Tibial nerve (tissue), 4 donors: ENCODE measurements at regions not wholly inside any gene's neighbourhood (a gene's known extent, or its start where the extent isn't known, plus 50 kb on each side); places are given as distances from the start of the nearest gene placed in this dataset.

Experiments
- DNase-seq, 2 donors: peaks; one replicate each; pipeline ENCODE4 v3.0.0-alpha.2; 2019; ENCODE audit warnings: low spot score in 2 of 2
- H3K27ac ChIP-seq, 4 donors: fragments of 200-600 bp; sonication (generic) in 3 of 4; one replicate each; pipeline ENCODE4 v1.5.1; 2017 to 2019; ENCODE audit warnings: mild to moderate bottlenecking in 1 of 4
- H3K27me3 ChIP-seq, 2 donors: fragments of 200-600 bp; sonication (generic) in 1 of 2; one replicate each; pipeline versions ENCODE4 v1.5.1 to v1.6.0; 2017 to 2019
- H3K36me3 ChIP-seq, 3 donors: fragments of 200-600 bp; sonication (generic); one replicate each; pipeline ENCODE4 v1.5.1; 2018 to 2019
- H3K4me1 ChIP-seq, 4 donors: fragments of 200-600 bp; sonication (generic) in 3 of 4; one replicate each; pipeline ENCODE4 v1.5.1; 2017 to 2019
- H3K4me3 ChIP-seq, 4 donors: fragments of 200-600 bp; sonication (generic) in 3 of 4; one replicate each; pipeline ENCODE4 v1.5.1; 2017 to 2019; ENCODE audit warnings: mild to moderate bottlenecking in 1 of 4, moderate library complexity in 1 of 4
- H3K9me3 ChIP-seq, 4 donors: fragments of 200-600 bp; sonication (generic) in 3 of 4; one replicate each; pipeline ENCODE4 v1.5.1; 2017 to 2019
- EP300 ChIP-seq, 2 donors: sonication (generic); formaldehyde crosslinking; IDR thresholded peaks; one replicate each; pipeline ENCODE4 v1.6.1; 2017; ENCODE audit warnings: antibody characterized with exemption in 2 of 2, mild to moderate bottlenecking in 1 of 2
- POLR2A ChIP-seq, 2 donors: fragments of 450-650 bp; IDR thresholded peaks; one replicate each; pipeline ENCODE4 v1.6.1; 2017; ENCODE audit warnings: antibody characterized with exemption in 2 of 2, mild to moderate bottlenecking in 2 of 2, moderate library complexity in 2 of 2
- WGBS, 2 donors: methylation state at CpG; one replicate each; pipeline ENCODE4 v1.1.5; 2018; 5-methylcytosine and 5-hydroxymethylcytosine counted together
- TF ChIP-seq, protein P1 (sequence below), 5 experiments: fragments of 200-600 bp in 3 of 5; fragments of 450-650 bp in 2 of 5; sonication (generic) in 3 of 5; IDR thresholded peaks; one replicate each; pipeline ENCODE4 v1.5.1; 2016 to 2019; ENCODE audit warnings: antibody characterized with exemption in 5 of 5, mild to moderate bottlenecking in 3 of 5, moderate library complexity in 2 of 5

DNA sequence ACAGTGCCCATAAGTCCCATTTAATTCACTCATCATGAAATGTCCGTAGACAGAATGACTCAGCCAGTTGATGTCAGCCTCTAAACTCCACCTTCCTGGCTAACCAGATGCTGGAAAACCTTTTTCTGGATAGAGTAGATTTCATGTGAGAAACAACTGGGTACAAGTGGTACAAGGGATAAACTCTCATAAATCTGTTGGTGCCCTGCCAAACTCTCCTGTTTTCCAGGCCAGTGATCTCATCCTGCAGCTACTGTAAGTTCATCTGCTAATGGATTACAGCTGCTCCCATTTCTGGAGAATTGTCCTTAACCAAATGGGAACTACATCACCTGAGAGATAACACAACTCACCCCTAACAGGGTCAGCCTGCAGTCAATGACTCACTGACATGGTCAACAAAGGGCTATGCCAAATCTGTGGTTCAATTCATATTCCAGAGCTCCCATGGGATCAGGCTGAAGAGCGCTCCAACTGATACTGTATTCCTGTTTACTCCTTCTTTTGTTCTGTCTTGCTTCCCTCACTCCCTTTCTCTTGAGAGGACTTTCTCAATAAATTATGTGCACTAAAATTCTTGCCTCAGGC is 210.1 kb upstream of the HDDC2 start:
- Histone ChIP-seq H3K27ac (no peak overlapping the region), H3K27me3 (no peaks in the 10 kb centered on the region), H3K4me1 (no peaks in the 10 kb centered on the region), H3K4me3 (no peak overlapping the region), H3K9me3 (peaks cover 0 to 25% (median 0%) of the 10 kb centered on the region in 4 donors), H3K36me3 (no peaks in the 10 kb centered on the region)
- DNase-seq, result no peak
- TF ChIP-seq, protein P1, sequence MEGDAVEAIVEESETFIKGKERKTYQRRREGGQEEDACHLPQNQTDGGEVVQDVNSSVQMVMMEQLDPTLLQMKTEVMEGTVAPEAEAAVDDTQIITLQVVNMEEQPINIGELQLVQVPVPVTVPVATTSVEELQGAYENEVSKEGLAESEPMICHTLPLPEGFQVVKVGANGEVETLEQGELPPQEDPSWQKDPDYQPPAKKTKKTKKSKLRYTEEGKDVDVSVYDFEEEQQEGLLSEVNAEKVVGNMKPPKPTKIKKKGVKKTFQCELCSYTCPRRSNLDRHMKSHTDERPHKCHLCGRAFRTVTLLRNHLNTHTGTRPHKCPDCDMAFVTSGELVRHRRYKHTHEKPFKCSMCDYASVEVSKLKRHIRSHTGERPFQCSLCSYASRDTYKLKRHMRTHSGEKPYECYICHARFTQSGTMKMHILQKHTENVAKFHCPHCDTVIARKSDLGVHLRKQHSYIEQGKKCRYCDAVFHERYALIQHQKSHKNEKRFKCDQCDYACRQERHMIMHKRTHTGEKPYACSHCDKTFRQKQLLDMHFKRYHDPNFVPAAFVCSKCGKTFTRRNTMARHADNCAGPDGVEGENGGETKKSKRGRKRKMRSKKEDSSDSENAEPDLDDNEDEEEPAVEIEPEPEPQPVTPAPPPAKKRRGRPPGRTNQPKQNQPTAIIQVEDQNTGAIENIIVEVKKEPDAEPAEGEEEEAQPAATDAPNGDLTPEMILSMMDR (IDR thresholded peaks at IDR 0.05), result no peak
- TF ChIP-seq EP300 (IDR thresholded peaks at IDR 0.05) (no peak), POLR2A (IDR thresholded peaks at IDR 0.05) (no peak)
- WGBS, 2 donors, result 49 to 58% methylated on average over 2 of the region's 2 CpGs

DNA sequence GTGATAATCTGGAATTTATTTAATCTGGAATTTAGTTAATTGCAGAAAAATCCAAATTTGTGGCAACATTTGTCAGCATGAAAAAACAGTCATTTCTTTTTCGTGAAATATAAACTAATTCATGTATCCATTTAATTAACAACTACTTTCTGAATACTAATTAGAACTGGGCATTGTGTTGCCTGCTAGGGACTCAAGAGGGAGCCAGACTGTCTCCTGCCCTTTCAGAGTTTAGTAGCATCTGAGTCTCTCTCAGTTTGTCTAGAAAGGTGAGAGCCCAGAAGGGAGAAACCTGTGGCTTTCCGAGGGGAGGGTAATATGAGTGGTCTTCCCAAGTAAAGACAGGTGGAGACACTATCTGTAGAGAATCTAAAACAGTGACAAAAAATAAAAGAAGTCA is 210.9 kb upstream of the HDDC2 start:
- DNase-seq, result no peak
- Histone ChIP-seq H3K36me3 (no peaks in the 10 kb centered on the region), H3K27me3 (no peaks in the 10 kb centered on the region), H3K27ac (no peak overlapping the region), H3K9me3 (peaks cover 0 to 21% (median 0%) of the 10 kb centered on the region in 4 donors), H3K4me3 (no peak overlapping the region), H3K4me1 (no peaks in the 10 kb centered on the region)
- no peak for TF ChIP-seq EP300 (IDR thresholded peaks at IDR 0.05)
- TF ChIP-seq POLR2A (IDR thresholded peaks at IDR 0.05), result no peak
- TF ChIP-seq, protein P1 (IDR thresholded peaks at IDR 0.05), result no peak
- WGBS, 2 donors, result 89 to 92% methylated on average over 2 of the region's 2 CpGs

DNA sequence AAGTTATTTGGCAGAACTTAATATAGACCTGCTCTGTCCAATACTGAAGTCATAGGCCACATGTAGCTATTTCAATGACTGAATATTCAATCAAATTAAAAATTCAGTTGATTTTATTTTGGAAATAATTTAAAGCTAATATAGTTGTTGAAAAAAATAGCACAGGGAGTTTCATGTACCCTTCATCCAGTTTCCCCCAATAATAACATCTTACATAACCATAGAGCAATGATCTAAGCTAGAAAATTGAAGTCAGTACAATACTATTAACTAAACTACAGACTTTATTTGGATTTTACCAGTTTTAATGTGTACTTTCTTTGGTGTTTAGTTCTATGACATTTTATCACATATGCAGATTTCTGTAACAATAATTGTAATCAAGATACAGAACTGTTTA is 212.2 kb upstream of the HDDC2 start:
- H3K4me1 ChIP-seq, result no peaks in the 10 kb centered on the region
- no peak for TF ChIP-seq POLR2A (IDR thresholded peaks at IDR 0.05)
- TF ChIP-seq, protein P1 (IDR thresholded peaks at IDR 0.05), result no peak
- no peak for TF ChIP-seq EP300 (IDR thresholded peaks at IDR 0.05)
- no peaks in the 10 kb centered on the region for H3K36me3 ChIP-seq
- no peak for DNase-seq
- H3K27ac ChIP-seq, result no peak overlapping the region
- peaks cover 0 to 21% (median 0%) of the 10 kb centered on the region in 4 donors for H3K9me3 ChIP-seq
- H3K4me3 ChIP-seq, result no peak overlapping the region
- H3K27me3 ChIP-seq, result no peaks in the 10 kb centered on the region

DNA sequence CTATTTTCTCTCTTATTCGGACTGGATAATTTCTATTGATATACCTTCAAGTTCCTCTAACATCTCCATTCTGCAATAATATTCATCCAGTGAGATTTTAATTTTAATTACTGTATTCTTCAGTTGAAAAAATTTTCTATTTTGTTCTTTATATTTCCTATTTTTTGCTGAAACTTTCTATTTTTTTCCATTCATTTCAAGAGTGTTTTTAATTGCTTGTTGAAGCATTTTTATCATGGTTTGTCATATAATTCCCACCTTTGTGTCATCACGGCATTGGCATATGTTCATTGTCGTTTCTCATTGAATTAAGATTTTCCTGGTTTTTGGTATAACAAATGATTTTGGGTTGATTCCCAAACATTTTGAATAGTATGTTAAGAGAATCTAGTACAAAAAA is 214.9 kb upstream of the HDDC2 start:
- no peak overlapping the region for H3K4me3 ChIP-seq
- H3K27me3 ChIP-seq, result no peaks in the 10 kb centered on the region
- no peaks in the 10 kb centered on the region for H3K36me3 ChIP-seq
- H3K27ac ChIP-seq, result no peak overlapping the region
- H3K4me1 ChIP-seq, result no peaks in the 10 kb centered on the region
- no peak for DNase-seq
- H3K9me3 ChIP-seq, result peaks cover 0 to 21% (median 0%) of the 10 kb centered on the region in 4 donors
- WGBS, 2 donors, result 93 to 95% methylated on average over 3 of the region's 3 CpGs
- TF ChIP-seq, protein P1 (IDR thresholded peaks at IDR 0.05), result no peak
- TF ChIP-seq POLR2A (IDR thresholded peaks at IDR 0.05) (no peak), EP300 (IDR thresholded peaks at IDR 0.05) (no peak)

DNA sequence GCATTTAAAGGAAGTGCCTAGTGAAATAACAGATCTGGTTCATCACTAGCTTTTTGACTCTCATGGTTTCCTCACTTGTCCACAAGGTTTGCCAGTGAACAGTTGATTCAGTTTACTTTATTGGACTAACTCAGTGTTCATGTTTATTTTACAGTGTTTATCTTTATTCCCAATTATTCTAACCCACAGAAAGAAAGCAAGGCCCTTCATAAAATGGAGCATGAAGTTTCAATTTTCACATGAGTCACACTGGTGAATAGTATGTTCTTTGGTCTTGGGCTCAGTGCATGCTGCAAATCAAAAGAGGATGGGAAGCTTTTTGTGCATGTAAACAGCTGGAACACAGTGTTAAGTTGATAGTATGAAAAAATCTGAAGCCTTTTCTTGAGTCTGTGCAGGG is 217.6 kb upstream of the HDDC2 start:
- no peaks in the 10 kb centered on the region for H3K4me1 ChIP-seq
- H3K27ac ChIP-seq, result no peak overlapping the region
- no peaks in the 10 kb centered on the region for H3K27me3 ChIP-seq
- H3K4me3 ChIP-seq, result no peak overlapping the region
- H3K9me3 ChIP-seq, result peaks cover 0 to 11% (median 0%) of the 10 kb centered on the region in 4 donors
- no peak for DNase-seq
- no peaks in the 10 kb centered on the region for H3K36me3 ChIP-seq
- TF ChIP-seq EP300 (IDR thresholded peaks at IDR 0.05) (no peak), POLR2A (IDR thresholded peaks at IDR 0.05) (no peak)
- TF ChIP-seq, protein P1 (IDR thresholded peaks at IDR 0.05), result no peak
